Embryonic facial prominence (tissue), 1 donor: ENCODE measurements at regions not wholly inside any gene's neighbourhood (a gene's known extent, or its start where the extent isn't known, plus 50 kb on each side); places are given as distances from the start of the nearest gene placed in this dataset.

Experiments used
- DNase-seq: peaks from one replicate; pipeline ENCODE4 v3.0.0-alpha.2; 2016; ENCODE audit errors: extremely low spot score

GRCh38 chr5:77569409-77569808 is 69.1 kb downstream of the OTP start:
- DNase-seq: no peak

DNA sequence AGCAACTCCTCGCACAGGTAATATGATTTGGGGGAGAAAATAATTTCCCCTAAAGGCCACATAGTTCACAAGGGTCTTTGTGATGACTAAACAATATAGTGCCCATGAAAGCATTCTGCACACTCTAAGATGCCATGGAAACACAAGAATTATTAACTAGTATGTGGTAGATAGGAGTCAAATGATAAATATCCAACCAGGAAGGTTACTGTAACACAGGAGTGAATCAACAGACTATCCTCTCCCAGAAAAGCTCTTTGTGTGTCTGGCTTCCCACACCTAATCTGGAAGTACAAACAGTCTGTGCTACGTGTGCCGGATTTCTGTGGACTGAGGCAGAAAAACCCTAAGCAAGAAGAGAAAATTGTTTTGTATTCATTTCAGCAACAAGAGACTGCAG is 70.0 kb downstream of the OTP start:
- no peak for DNase-seq

DNA sequence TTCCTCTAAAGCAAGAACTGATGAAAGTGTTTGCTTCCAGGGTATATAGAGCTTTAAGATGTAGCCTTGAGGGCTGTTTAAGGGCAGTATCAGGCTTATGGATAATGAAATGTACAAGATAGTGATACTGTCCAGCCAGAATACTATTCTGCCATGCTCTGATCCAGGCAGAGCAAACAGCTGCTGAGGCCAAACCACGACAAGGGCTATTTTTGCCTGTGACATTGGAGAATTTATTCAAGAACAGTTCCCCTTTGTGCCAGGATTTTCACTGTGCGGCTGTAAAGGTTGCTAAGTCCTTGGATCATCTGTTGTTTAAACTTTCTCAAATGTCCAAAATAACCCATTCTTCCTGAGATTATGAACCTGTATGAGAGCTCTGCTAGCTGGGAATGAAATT is 70.4 kb downstream of the OTP start:
- DNase-seq: no peak

DNA sequence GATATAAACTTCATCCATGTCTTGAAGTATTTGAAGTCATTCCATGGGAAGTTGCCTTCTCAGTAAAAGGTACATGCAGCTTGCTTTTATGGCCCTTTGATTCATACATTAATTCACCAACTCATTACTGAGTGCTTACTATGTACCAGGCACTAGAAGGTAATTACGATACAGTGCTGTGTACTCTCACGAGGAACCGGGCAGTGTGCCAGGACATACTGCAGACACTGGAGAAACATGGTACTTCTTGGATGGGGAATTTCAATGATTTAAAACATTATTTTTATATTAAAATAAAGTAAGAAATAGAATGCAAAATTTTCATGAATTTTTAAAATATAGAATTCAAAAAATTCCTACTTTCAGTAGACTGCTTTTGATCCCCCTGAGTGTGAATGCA is 71.4 kb upstream of the WDR41 start:
- DNase-seq: no peak

GRCh38 chr5:77561965-77562364 is 69.8 kb upstream of the WDR41 start:
- DNase-seq: no peak

DNA sequence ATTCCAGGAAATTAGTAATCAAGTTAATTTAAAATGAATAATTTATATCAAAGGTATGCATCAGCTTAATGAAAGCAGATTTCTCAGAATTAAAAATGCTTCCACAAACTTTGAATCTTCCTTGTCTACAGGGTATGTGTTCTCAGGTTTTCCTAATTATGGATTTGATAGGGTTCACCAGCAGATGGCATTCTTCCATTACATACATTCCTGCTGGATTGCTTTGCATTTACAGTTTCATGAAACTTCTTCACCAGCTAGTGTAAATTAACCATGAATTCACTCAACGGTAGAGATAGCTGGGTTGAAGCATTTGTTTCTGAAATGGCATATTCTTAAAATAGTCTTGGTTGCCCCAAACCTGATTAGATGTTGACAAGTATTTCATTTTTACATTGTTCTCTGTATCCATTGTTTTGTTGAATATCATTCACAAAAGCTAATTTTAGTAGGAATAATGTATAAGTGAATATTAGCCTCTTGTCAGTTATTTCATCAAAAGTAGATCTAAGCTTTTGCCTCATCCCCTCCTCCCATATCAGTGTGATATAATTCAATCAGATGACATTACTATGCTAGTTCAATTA is 68.7 kb upstream of the WDR41 start:
- DNase-seq: peak; percentile 25

DNA sequence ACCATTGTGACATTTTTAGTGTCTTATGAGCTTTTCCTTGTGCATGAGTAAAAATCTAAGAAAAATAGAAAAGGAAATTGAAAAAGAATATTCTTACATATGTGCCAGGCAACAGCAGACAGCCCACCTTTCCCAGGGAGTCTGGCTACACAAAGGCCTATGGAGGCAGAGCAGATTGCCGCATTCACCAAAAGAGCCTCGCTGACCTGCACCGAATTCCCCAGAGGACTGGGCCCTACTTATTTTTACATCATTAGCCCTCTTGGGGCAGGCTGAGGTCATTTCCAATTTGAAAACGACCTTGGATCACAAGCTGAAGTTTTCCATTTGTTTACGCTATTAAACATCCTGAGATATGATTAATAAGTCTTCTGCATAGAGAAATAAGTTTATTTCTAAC is 66.2 kb upstream of the WDR41 start:
- DNase-seq: no peak

GRCh38 chr5:77550406-77550805 is 58.3 kb upstream of the WDR41 start:
- DNase-seq: no peak

GRCh38 chr5:77545285-77545684 is 53.2 kb upstream of the WDR41 start:
- no peak for DNase-seq
